Stomach smooth muscle (tissue), 2 donors: ENCODE measurements at regions not wholly inside any gene's neighbourhood (a gene's known extent, or its start where the extent isn't known, plus 50 kb on each side); places are given as distances from the start of the nearest gene placed in this dataset.

Experiments used
- H3K27ac ChIP-seq: one replicate; pipeline ENCODE4 v1.7.0; 2013; ENCODE audit warnings: mild to moderate bottlenecking, low read length, inconsistent platforms
- H3K27me3 ChIP-seq, 2 donors: one replicate each; pipeline ENCODE4 v1.7.0; 2013; ENCODE audit warnings: low read length in 2 of 2; ENCODE audit not compliant: insufficient read depth in 2 of 2, control insufficient read depth in 1 of 2
- H3K36me3 ChIP-seq, 2 donors: one replicate each; pipeline ENCODE4 v1.7.0; 2013; ENCODE audit warnings: low read length in 2 of 2; ENCODE audit not compliant: control insufficient read depth in 2 of 2, insufficient read depth in 2 of 2
- H3K4me1 ChIP-seq: one replicate; pipeline ENCODE4 v1.7.0; 2013; ENCODE audit warnings: low read length; ENCODE audit not compliant: control insufficient read depth, insufficient read depth
- H3K4me3 ChIP-seq, 2 donors: one replicate each; pipeline ENCODE4 v1.7.0; 2013; ENCODE audit warnings: low read length in 2 of 2
- H3K9ac ChIP-seq, 2 donors: one replicate each; pipeline ENCODE4 v1.7.0; 2013; ENCODE audit warnings: low read length in 2 of 2, mild to moderate bottlenecking in 1 of 2
- H3K9me3 ChIP-seq, 2 donors: one replicate each; pipeline ENCODE4 v1.7.0; 2013; ENCODE audit warnings: low read length in 2 of 2; ENCODE audit not compliant: control insufficient read depth in 2 of 2
- donor health status: healthy.
- donor health status: Pancreatic carcinoma.

GRCh38 chr12:5123921-5124320, 80.2 kb downstream of the KCNA5 start:
- no peak overlapping the region for H3K9ac ChIP-seq
- H3K4me1 ChIP-seq, result no peaks in the 10 kb centered on the region
- no peaks in the 10 kb centered on the region for H3K36me3 ChIP-seq
- no peak overlapping the region for H3K4me3 ChIP-seq
- H3K9me3 ChIP-seq, result no peaks in the 10 kb centered on the region
- no peaks in the 10 kb centered on the region for H3K27me3 ChIP-seq
- no peak overlapping the region for H3K27ac ChIP-seq

- Histone ChIP-seq H3K4me3 (no peak overlapping the region), H3K9ac (no peak overlapping the region), H3K27ac (no peak overlapping the region), H3K27me3 (no peaks in the 10 kb centered on the region), H3K4me1 (no peaks in the 10 kb centered on the region), H3K9me3 (no peaks in the 10 kb centered on the region), H3K36me3 (no peaks in the 10 kb centered on the region)
These were observed 80.7 kb downstream of the KCNA5 start for GRCh38 chr12:5124401-5124800.

GRCh38 chr12:5134861-5135525, 91.3 kb downstream of the KCNA5 start:
- no peaks in the 10 kb centered on the region for H3K9me3 ChIP-seq
- no peak overlapping the region for H3K9ac ChIP-seq
- no peak overlapping the region for H3K4me3 ChIP-seq
- H3K36me3 ChIP-seq, result no peaks in the 10 kb centered on the region
- peaks cover 0 to 3% of the 10 kb centered on the region in 2 donors for H3K27me3 ChIP-seq
- no peaks in the 10 kb centered on the region for H3K4me1 ChIP-seq
- no peak overlapping the region for H3K27ac ChIP-seq

- Histone ChIP-seq H3K27ac (no peak overlapping the region), H3K9me3 (no peaks in the 10 kb centered on the region), H3K27me3 (peaks cover 0 to 3% of the 10 kb centered on the region in 2 donors), H3K4me3 (no peak overlapping the region), H3K4me1 (no peaks in the 10 kb centered on the region), H3K9ac (no peak overlapping the region), H3K36me3 (no peaks in the 10 kb centered on the region)
These were observed 94.6 kb downstream of the KCNA5 start for GRCh38 chr12:5138256-5138655.

- no peaks in the 10 kb centered on the region for H3K9me3 ChIP-seq
- H3K27me3 ChIP-seq, result no peaks in the 10 kb centered on the region
- no peak overlapping the region for H3K4me3 ChIP-seq
- H3K36me3 ChIP-seq, result no peaks in the 10 kb centered on the region
- no peak overlapping the region for H3K27ac ChIP-seq
- no peak overlapping the region for H3K9ac ChIP-seq
- no peaks in the 10 kb centered on the region for H3K4me1 ChIP-seq
These were observed 95.2 kb downstream of the KCNA5 start for GRCh38 chr12:5138845-5139244.

- Histone ChIP-seq H3K9me3 (no peaks in the 10 kb centered on the region), H3K9ac (no peak overlapping the region), H3K27ac (no peak overlapping the region), H3K36me3 (no peaks in the 10 kb centered on the region), H3K27me3 (no peaks in the 10 kb centered on the region), H3K4me1 (no peaks in the 10 kb centered on the region), H3K4me3 (no peak overlapping the region)
These were observed 96.1 kb downstream of the KCNA5 start for GRCh38 chr12:5139751-5140150.

- Histone ChIP-seq H3K36me3 (no peaks in the 10 kb centered on the region), H3K4me3 (no peak overlapping the region), H3K9ac (no peak overlapping the region), H3K27me3 (no peaks in the 10 kb centered on the region), H3K27ac (no peak overlapping the region), H3K4me1 (no peaks in the 10 kb centered on the region), H3K9me3 (no peaks in the 10 kb centered on the region)
These were observed 96.5 kb downstream of the KCNA5 start for GRCh38 chr12:5140190-5140589.

GRCh38 chr12:5148880-5149279, 105.2 kb downstream of the KCNA5 start:
- no peak overlapping the region for H3K9ac ChIP-seq
- no peak overlapping the region for H3K4me3 ChIP-seq
- H3K9me3 ChIP-seq, result no peaks in the 10 kb centered on the region
- no peaks in the 10 kb centered on the region for H3K27me3 ChIP-seq
- H3K36me3 ChIP-seq, result no peaks in the 10 kb centered on the region
- no peaks in the 10 kb centered on the region for H3K4me1 ChIP-seq
- no peak overlapping the region for H3K27ac ChIP-seq

GRCh38 chr12:5154091-5154490, 110.4 kb downstream of the KCNA5 start:
- Histone ChIP-seq H3K9me3 (no peaks in the 10 kb centered on the region), H3K27ac (no peak overlapping the region), H3K4me1 (no peaks in the 10 kb centered on the region), H3K27me3 (no peaks in the 10 kb centered on the region), H3K36me3 (no peaks in the 10 kb centered on the region), H3K9ac (no peak overlapping the region), H3K4me3 (no peak overlapping the region)

GRCh38 chr12:5155866-5156265, 112.2 kb downstream of the KCNA5 start:
- H3K36me3 ChIP-seq, result no peaks in the 10 kb centered on the region
- peaks cover 0 to under 1% of the 10 kb centered on the region in 2 donors for H3K27me3 ChIP-seq
- H3K9ac ChIP-seq, result no peak overlapping the region
- H3K9me3 ChIP-seq, result no peaks in the 10 kb centered on the region
- no peaks in the 10 kb centered on the region for H3K4me1 ChIP-seq
- no peak overlapping the region for H3K4me3 ChIP-seq
- H3K27ac ChIP-seq, result no peak overlapping the region

- H3K4me1 ChIP-seq, result no peaks in the 10 kb centered on the region
- H3K27me3 ChIP-seq, result peaks cover 0 to 5% of the 10 kb centered on the region in 2 donors
- H3K9ac ChIP-seq, result no peak overlapping the region
- no peaks in the 10 kb centered on the region for H3K36me3 ChIP-seq
- no peak overlapping the region for H3K27ac ChIP-seq
- H3K4me3 ChIP-seq, result no peak overlapping the region
- no peaks in the 10 kb centered on the region for H3K9me3 ChIP-seq
These were observed 117.1 kb downstream of the KCNA5 start for GRCh38 chr12:5160827-5161226.
